Keratinocyte (primary cell): ENCODE measurements at regions not wholly inside any gene's neighbourhood (a gene's known extent, or its start where the extent isn't known, plus 50 kb on each side); places are given as distances from the start of the nearest gene placed in this dataset.

Source experiments
- DNase-seq: peaks from one replicate; pipeline ENCODE4 v3.0.0-alpha.2; 2011; ENCODE audit warnings: low read depth, missing footprints, low spot score
- FAIRE-seq: peaks from 2 replicates; lab custom pipeline; 2011; peaks lifted over from hg19 to GRCh38; lab: Jason Lieb, UNC
- H2AFZ ChIP-seq: 2 replicates; pipeline ENCODE4 v1.6.0; 2012; ENCODE audit warnings: low read length, control low read depth, inconsistent platforms; ENCODE audit not compliant: control insufficient read depth
- H3K27ac ChIP-seq: 2 replicates; pipeline ENCODE4 v1.5.1; 2011; ENCODE audit warnings: low read length; ENCODE audit not compliant: control insufficient read depth, insufficient read depth
- H3K27me3 ChIP-seq: 3 replicates; pipeline ENCODE4 v1.6.0; 2011; ENCODE audit warnings: low read length; ENCODE audit not compliant: control insufficient read depth, insufficient read depth; ENCODE audit errors: extremely low read depth
- H3K36me3 ChIP-seq, 2 experiments: 2 replicates in 1 of 2; 3 replicates in 1 of 2; pipeline ENCODE4 v1.5.1; 2011; ENCODE audit warnings: low read length in 2 of 2, mild to moderate bottlenecking in 1 of 2; ENCODE audit not compliant: control insufficient read depth in 2 of 2, insufficient read depth in 2 of 2; ENCODE audit errors: extremely low read depth in 1 of 2
- H3K4me1 ChIP-seq: 3 replicates; pipeline ENCODE4 v1.5.1; 2011; ENCODE audit warnings: low read length; ENCODE audit not compliant: control insufficient read depth, insufficient read depth; ENCODE audit errors: extremely low read depth
- H3K4me2 ChIP-seq: 3 replicates; pipeline ENCODE4 v1.6.0; 2011; ENCODE audit warnings: low read depth, low read length; ENCODE audit not compliant: control insufficient read depth, insufficient read depth; ENCODE audit errors: extremely low read depth
- H3K4me3 ChIP-seq, 3 experiments: fragments of 200-600 bp in 1 of 3; sonication (generic) in 1 of 3; 2 replicates in 2 of 3; 3 replicates in 1 of 3; pipeline ENCODE4 v1.5.1; 2011 to 2016; ENCODE audit warnings: low read length in 3 of 3, mild to moderate bottlenecking in 3 of 3, control low read depth in 2 of 3, inconsistent platforms in 1 of 3, low read depth in 1 of 3, mixed read lengths in 1 of 3, mixed run types in 1 of 3, moderate library complexity in 1 of 3; ENCODE audit not compliant: control insufficient read depth in 2 of 3, insufficient read depth in 2 of 3; ENCODE audit errors: extremely low read depth in 1 of 3
- H3K79me2 ChIP-seq: 2 replicates; pipeline ENCODE4 v1.6.0; 2012; ENCODE audit warnings: low read length; ENCODE audit not compliant: control insufficient read depth, insufficient read depth
- H3K9ac ChIP-seq: 3 replicates; pipeline ENCODE4 v1.6.0; 2011; ENCODE audit warnings: low read length; ENCODE audit not compliant: control insufficient read depth, insufficient read depth; ENCODE audit errors: extremely low read depth
- H3K9me1 ChIP-seq: 3 replicates; pipeline ENCODE4 v1.6.0; 2011; ENCODE audit warnings: low read length; ENCODE audit not compliant: control insufficient read depth, insufficient read depth; ENCODE audit errors: extremely low read depth
- H3K9me3 ChIP-seq: 2 replicates; pipeline ENCODE4 v1.5.1; 2012; ENCODE audit warnings: low read depth, low read length; ENCODE audit not compliant: control insufficient read depth
- H4K20me1 ChIP-seq: 3 replicates; pipeline ENCODE4 v1.6.0; 2011; ENCODE audit warnings: low read length; ENCODE audit not compliant: control insufficient read depth, insufficient read depth; ENCODE audit errors: extremely low read depth
- CTCF ChIP-seq, 3 experiments: IDR thresholded peaks in 1 of 3; conservative IDR thresholded peaks in 1 of 3; optimal IDR thresholded peaks in 1 of 3; 2 replicates in 2 of 3; 3 replicates in 1 of 3; pipeline versions ENCODE3 to v1.5.1; 2011; ENCODE audit warnings: low read length in 3 of 3, mild to moderate bottlenecking in 3 of 3, moderate library complexity in 2 of 3, control low read depth in 1 of 3, inconsistent platforms in 1 of 3; ENCODE audit not compliant: insufficient read depth in 2 of 3; ENCODE audit errors: extremely low read depth in 1 of 3
- EZH2 ChIP-seq: IDR thresholded peaks from one replicate; pipeline ENCODE4 v1.6.1; 2012; ENCODE audit warnings: inconsistent platforms, mild to moderate bottlenecking, low read length, moderate library complexity
- dilution Hi-C: fragments of 300-500 bp; cut with MboI; formaldehyde crosslinking; loops from one replicate; pipeline ENCODE4 v1.7.0; 2020; ENCODE audit warnings: low sequenced_read_pairs; ENCODE audit not compliant: extremely low pct_ligation_motif_present

GRCh38 chr18:53944721-53945120 lies 279.7 kb downstream of the MBD2 start:
- no peaks in the 10 kb centered on the region for H4K20me1 ChIP-seq
- no peak overlapping the region for H3K9ac ChIP-seq
- no peak for FAIRE-seq
- H3K4me2 ChIP-seq: no peak overlapping the region
- H3K4me1 ChIP-seq: peaks cover 11% of the 10 kb centered on the region
- H3K79me2 ChIP-seq: no peaks in the 10 kb centered on the region
- H3K36me3 ChIP-seq: no peaks in the 10 kb centered on the region
- dilution Hi-C loops: no loop called here
- no peaks in the 10 kb centered on the region for H3K27me3 ChIP-seq
- no peak for DNase-seq
- H3K27ac ChIP-seq: no peak overlapping the region
- TF ChIP-seq EZH2 (no peak), CTCF (optimal IDR thresholded peaks at IDR 0.05 in 1 of 3, IDR thresholded peaks at IDR 0.05 in 1 of 3, conservative IDR thresholded peaks at IDR 0.05 in 1 of 3; ENCODE audit: extremely low read depth in 1 of 3, insufficient read depth in 2 of 3, low read length in 3 of 3) (no peak)
- peaks cover 7% of the 10 kb centered on the region for H3K9me3 ChIP-seq
- no peak overlapping the region for H2AFZ ChIP-seq
- H3K9me1 ChIP-seq: no peaks in the 10 kb centered on the region
- H3K4me3 ChIP-seq: no peak overlapping the region

- H3K36me3 ChIP-seq: no peaks in the 10 kb centered on the region
- no peak overlapping the region for H2AFZ ChIP-seq
- FAIRE-seq (no peak), DNase-seq (no peak)
- H3K9ac ChIP-seq: no peak overlapping the region
- H3K27me3 ChIP-seq: no peaks in the 10 kb centered on the region
- no peak for TF ChIP-seq CTCF (optimal IDR thresholded peaks at IDR 0.05 in 1 of 3, IDR thresholded peaks at IDR 0.05 in 1 of 3, conservative IDR thresholded peaks at IDR 0.05 in 1 of 3; ENCODE audit: extremely low read depth in 1 of 3, insufficient read depth in 2 of 3, low read length in 3 of 3)
- dilution Hi-C loops: no loop called here
- H3K4me3 ChIP-seq: no peak overlapping the region
- H3K27ac ChIP-seq: no peak overlapping the region
- H3K9me1 ChIP-seq: no peaks in the 10 kb centered on the region
- peaks cover 11% of the 10 kb centered on the region for H3K4me1 ChIP-seq
- peaks cover 7% of the 10 kb centered on the region for H3K9me3 ChIP-seq
- no peaks in the 10 kb centered on the region for H3K79me2 ChIP-seq
- no peaks in the 10 kb centered on the region for H4K20me1 ChIP-seq
- no peak overlapping the region for H3K4me2 ChIP-seq
These were observed 281.1 kb downstream of the MBD2 start for GRCh38 chr18:53943326-53943860.
